Coronary artery (tissue), 2 donors: ENCODE measurements at regions not wholly inside any gene's neighbourhood (a gene's known extent, or its start where the extent isn't known, plus 50 kb on each side); places are given as distances from the start of the nearest gene placed in this dataset.

Experiments used
- DNase-seq: peaks from one replicate; pipeline ENCODE4 v3.0.0-alpha.2; 2017; ENCODE audit warnings: low spot score
- H3K27ac ChIP-seq, 2 donors: fragments of 200-600 bp; sonication (generic); one replicate each; pipeline ENCODE4 v1.5.1; 2016 to 2019
- H3K4me3 ChIP-seq: fragments of 200-600 bp; sonication (generic); 2 replicates; pipeline ENCODE4 v1.5.1; 2016; ENCODE audit warnings: mild to moderate bottlenecking, moderate library complexity
- CTCF ChIP-seq: fragments of 200-600 bp; sonication (generic); IDR thresholded peaks from one replicate; pipeline ENCODE4 v1.5.1; 2019; ENCODE audit warnings: antibody characterized with exemption

DNA sequence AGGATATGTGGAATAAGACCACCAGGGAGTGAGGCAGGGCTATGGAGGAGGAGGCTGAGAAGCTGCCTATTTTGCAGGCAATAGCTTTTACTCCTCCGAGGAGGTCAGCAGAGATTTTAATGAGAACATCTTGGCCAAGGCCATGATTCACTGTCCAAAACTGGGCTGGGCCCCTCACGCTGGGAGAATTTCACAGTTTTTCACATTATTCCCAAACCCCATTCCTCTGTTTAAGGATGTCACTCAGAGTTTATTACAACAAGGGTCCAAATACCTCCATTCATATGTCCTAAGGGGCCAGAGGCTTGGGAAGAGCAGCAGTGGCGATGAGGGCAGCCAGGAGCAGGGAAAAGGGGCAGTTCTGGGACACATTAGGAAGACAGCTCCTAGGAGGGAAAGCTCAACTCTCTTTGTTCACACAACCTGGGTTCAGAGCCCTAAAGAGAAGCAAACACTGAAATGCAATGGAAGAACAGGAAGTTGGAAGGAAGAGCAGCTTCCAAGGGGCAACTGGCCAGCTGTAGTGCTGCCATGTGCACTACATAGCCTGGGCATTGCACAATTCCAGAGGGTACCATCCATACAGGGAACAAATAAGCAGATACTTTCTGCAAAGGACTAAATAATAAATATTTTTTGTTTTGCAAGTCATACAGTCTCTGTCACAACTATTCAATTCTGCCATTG lies 283.2 kb downstream of the NUAK1 start:
- DNase-seq = no peak
- Histone ChIP-seq H3K27ac (no peak overlapping the region), H3K4me3 (no peak overlapping the region)
- TF ChIP-seq CTCF = no peak

DNA sequence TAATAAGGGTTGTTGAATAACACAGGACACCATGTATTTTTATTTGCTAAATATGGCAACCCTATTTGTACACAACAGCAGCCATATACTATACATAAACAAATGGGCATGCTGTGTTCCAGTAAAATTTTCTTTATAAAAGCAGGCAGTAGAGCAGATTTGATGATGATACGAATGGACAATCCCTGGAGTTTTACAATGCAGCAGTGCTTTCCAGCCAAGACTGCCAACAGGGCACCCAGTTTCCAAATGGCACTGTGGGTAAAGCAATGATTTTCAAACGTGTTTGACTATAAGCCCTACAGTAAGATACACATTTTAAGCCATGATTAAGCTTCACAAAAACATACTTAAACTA lies 282.7 kb downstream of the NUAK1 start:
- no peak for TF ChIP-seq CTCF

GRCh38 chr12:105858981-105859710 lies 279.6 kb downstream of the NUAK1 start:
- Histone ChIP-seq H3K4me3 (no peak overlapping the region), H3K27ac (no peak overlapping the region)
- DNase-seq = no peak
- TF ChIP-seq CTCF = no peak

More for the DNA sequence above, 282.7 kb downstream of the NUAK1 start:
- no peak overlapping the region for H3K4me3 ChIP-seq
- no peak for DNase-seq
- no peak overlapping the region for H3K27ac ChIP-seq

- Histone ChIP-seq H3K27ac (no peak overlapping the region), H3K4me3 (no peak overlapping the region)
- TF ChIP-seq CTCF = no peak
- DNase-seq = no peak
Observed at GRCh38 chr12:105860561-105861207, 278.1 kb downstream of the NUAK1 start.

GRCh38 chr12:105861227-105861626 lies 277.5 kb downstream of the NUAK1 start:
- no peak overlapping the region for H3K27ac ChIP-seq
- TF ChIP-seq CTCF = no peak
- no peak for DNase-seq
- H3K4me3 ChIP-seq = no peak overlapping the region

DNA sequence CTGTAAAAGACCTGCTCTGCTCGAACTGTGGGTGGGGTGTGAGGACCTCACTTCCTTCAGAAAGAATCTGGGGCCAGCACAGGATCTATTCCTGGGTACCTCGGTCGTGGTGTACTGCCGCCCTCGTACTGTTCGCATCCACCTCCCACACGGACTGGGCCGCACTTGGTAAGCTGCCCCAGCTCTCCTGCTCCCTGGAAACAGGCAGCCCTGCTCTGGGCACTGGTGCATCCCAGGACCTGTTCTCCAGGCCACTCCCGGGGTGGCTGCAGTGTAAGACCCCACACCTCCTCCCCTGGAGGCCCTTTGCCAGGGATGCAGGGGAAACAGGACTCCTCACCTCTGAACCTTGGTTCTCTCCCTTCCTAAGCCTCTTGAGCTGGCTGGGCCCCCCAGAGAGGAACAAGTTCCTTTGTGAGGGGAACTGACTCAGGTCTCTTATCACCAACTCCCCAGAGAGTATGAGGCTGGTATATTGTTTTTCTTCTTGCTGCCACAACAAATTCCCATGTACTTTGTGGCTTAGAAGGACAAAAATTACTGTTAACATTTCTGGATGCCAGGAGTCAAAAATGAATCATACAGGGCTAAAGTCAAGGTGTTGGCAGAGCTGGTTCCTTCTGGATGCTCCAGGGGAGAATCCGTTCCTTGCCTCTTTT lies 276.5 kb downstream of the NUAK1 start:
- peak overlapping the region; percentile 28 to 66 for H3K27ac ChIP-seq
- TF ChIP-seq CTCF = no peak
- no peak overlapping the region for H3K4me3 ChIP-seq
- no peak for DNase-seq
